ENCODE measurements at regions not wholly inside any gene's neighbourhood (a gene's known extent, or its start where the extent isn't known, plus 50 kb on each side); places are given as distances from the start of the nearest gene placed in this dataset.

- TF ChIP-seq CTCF (IDR thresholded peaks at IDR 0.05 in 8 of 11, conservative IDR thresholded peaks at IDR 0.05 in 3 of 11) (no peak), POLR2A (IDR thresholded peaks at IDR 0.05) (no peak), POLR2AphosphoS5 (IDR thresholded peaks at IDR 0.05) (no peak)
Measured at GRCh38 chr5:57791875-57792274, 309.3 kb upstream of the ACTBL2 start.

Measured in spleen (tissue), 7 donors.